GM23338 (cell line): ENCODE measurements at regions not wholly inside any gene's neighbourhood (a gene's known extent, or its start where the extent isn't known, plus 50 kb on each side); places are given as distances from the start of the nearest gene placed in this dataset.

Experiments
- CREB1 ChIP-seq: fragments of 250-450 bp; sonication (Bioruptor Pico); IDR thresholded peaks from 2 replicates; pipeline ENCODE4 v1.5.0; 2020; ENCODE audit warnings: low read depth, mild to moderate bottlenecking, moderate library complexity
- CTCF ChIP-seq, 2 experiments: fragments of 200-600 bp in 1 of 2; sonication (generic) in 1 of 2; conservative IDR thresholded peaks; 2 replicates each; pipeline versions ENCODE4 v1.5.1 to v1.6.1; 2016 to 2017; ENCODE audit warnings: antibody characterized with exemption in 2 of 2, low read depth in 2 of 2, mild to moderate bottlenecking in 2 of 2, moderate library complexity in 1 of 2
- EZH2phosphoT487 ChIP-seq: fragments of 200-600 bp; sonication (generic); IDR thresholded peaks from one replicate; pipeline ENCODE4 v1.8.1; 2018; ENCODE audit warnings: antibody characterized with exemption; ENCODE audit not compliant: unreplicated experiment
- POLR2AphosphoS5 ChIP-seq: IDR thresholded peaks from 2 replicates; pipeline ENCODE4 v1.6.1; 2016; ENCODE audit warnings: antibody characterized with exemption, low read depth
- REST ChIP-seq: IDR thresholded peaks from one replicate; pipeline ENCODE4 v1.6.1; 2018; ENCODE audit warnings: antibody characterized with exemption; ENCODE audit not compliant: unreplicated experiment

- TF ChIP-seq EZH2phosphoT487 (no peak), CTCF (conservative IDR thresholded peaks at IDR 0.05; ENCODE audit: low read depth in 2 of 2) (no peak), POLR2AphosphoS5 (no peak), REST (no peak), CREB1 (CRISPR knock-in tag) (no peak)
Measured at GRCh38 chr3:35867791-35868190, 228.5 kb downstream of the ARPP21 start.
